ENCODE measurements at regions not wholly inside any gene's neighbourhood (a gene's known extent, or its start where the extent isn't known, plus 50 kb on each side); places are given as distances from the start of the nearest gene placed in this dataset.

- DNase-seq: no peak
Observed at GRCh38 chr10:118537623-118538022, 57.8 kb downstream of the PRLHR start.

DNA sequence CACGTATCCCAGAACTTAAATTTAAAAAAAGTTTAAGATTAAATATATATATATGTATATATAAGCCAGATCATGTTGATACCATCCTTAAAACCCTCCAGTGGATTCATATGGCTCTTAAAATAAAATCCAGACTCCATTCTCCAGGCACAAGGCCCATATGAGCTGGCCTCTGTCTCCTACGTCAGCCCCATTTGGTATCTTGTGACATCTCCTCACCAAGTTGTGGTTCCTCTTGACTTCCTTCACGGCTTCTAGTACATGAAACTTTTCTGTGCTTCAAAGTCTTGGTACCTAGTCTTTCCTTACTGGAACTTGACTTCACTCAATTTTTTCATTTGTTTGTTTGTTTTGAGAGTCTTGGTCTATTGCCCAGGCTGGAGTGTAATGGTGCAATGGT is 61.3 kb downstream of the PRLHR start:
- DNase-seq: no peak

DNA sequence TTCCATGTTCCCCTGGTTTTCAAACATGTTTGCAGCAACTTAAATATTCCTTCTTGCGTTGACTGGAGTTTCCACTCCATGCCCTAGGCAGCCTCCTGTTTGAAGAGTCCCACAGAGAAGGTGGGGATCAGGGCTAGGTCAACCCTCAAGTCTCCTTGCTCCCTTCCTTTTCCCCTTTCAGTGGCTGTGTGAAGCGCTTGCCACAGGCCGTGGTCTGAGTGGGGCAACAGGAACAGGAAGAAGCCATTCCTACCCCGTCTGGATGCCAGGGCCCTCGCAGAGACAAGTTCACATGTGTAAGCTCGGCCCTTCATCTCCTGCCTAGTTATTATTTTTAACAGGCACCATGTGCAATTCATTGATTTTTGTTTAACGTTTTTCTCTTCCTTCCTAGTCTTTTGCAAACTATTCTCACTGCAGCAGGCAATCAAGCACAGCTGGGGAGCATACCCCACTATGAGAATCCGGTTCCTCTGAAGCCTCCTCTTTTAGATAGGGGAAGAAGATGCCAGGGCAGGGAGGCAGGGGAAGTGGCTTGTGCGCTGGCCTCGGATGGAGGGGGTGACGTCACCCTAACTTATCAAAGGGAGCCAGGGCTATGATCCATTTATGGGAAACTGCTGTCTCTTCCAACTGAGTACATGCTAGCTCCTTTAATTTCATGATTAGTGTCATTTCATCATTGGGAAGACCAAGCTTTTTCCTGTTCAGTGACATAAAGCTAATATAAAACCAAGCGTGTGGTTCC is 64.2 kb downstream of the PRLHR start:
- peak; percentile 37 to 65 for DNase-seq

GRCh38 chr10:118528426-118528825 is 67.0 kb downstream of the PRLHR start:
- DNase-seq: no peak

GRCh38 chr10:118523775-118524174 is 71.7 kb downstream of the PRLHR start:
- DNase-seq: no peak

GRCh38 chr10:118522791-118523498 is 72.5 kb downstream of the PRLHR start:
- DNase-seq: no peak

- no peak for DNase-seq
Observed at GRCh38 chr10:118521415-118522117, 73.9 kb downstream of the PRLHR start.

DNA sequence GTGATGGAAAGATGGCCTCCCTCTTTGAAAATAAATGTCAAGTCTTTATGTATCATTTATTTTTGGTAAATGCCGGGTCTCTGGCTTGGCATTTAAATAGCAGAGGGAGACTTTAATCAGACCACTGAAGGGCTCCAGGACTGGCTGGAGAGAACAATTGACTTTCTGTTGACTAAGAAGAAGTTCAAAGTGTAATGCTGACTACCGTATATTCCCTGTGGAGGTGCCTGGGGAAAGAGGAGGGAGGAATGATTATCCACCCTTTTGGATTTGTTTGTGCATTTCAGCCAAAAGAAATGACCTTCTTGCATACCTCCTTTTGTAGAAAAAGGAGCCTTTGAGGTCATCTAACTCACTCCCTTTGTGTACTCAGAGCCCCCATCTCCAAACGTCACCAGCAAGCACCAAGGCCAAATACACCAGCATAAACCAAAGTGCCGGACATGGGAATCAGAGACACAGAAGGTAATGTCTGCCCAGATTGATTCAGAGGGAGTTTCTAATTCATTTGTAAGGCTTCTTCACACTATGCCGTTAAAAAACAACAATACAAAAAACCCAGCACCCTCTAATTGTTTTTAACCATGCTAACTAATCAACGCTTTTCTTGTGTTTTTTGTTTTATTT is 75.2 kb downstream of the PRLHR start:
- DNase-seq: no peak

DNA sequence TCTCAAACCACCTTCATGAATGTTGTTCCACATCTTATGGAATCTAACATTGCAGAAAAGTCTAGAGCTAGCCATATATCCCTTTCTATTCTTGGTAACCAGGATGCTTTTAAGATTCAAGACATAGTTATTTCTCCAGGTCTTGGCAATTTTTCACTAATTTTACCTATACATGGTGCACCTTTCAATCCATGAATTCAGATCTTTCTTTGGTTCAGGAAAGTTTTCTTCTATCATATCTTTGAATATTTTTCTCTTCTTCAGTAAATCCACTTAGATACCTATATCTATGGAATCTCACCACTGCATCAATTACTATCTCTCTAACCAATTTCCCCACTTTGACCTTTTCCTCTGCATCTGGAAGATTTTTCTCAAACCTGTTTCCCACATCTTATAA is 77.4 kb downstream of the PRLHR start:
- DNase-seq: no peak

- DNase-seq: no peak
Observed at GRCh38 chr10:118516716-118517115, 78.7 kb downstream of the PRLHR start.

GRCh38 chr10:118513174-118513573 is 82.3 kb downstream of the PRLHR start:
- DNase-seq: no peak

- DNase-seq: no peak
Observed at GRCh38 chr10:118511711-118512110, 83.7 kb downstream of the PRLHR start.

GRCh38 chr10:118508863-118509262 is 86.6 kb downstream of the PRLHR start:
- no peak for DNase-seq

DNA sequence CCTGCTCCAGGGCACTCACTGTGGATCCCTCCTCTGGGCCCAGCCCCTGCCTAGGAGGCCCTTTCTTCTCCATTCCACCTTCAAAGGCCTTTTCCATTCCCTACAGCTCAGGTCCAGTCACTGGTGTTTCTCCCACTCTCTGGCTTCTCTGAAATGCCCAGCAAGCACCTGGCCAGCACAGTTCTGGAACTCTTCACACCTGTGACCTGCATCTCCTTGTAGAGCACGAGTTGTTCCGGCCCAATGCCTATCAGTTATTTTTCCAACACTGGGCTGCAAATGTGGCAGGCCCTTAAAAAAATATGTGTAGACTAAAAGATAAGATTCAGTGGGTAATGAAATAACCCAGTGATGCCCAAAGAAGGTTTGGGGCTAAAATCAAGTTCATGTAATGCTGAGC is 87.1 kb downstream of the PRLHR start:
- no peak for DNase-seq

DNA sequence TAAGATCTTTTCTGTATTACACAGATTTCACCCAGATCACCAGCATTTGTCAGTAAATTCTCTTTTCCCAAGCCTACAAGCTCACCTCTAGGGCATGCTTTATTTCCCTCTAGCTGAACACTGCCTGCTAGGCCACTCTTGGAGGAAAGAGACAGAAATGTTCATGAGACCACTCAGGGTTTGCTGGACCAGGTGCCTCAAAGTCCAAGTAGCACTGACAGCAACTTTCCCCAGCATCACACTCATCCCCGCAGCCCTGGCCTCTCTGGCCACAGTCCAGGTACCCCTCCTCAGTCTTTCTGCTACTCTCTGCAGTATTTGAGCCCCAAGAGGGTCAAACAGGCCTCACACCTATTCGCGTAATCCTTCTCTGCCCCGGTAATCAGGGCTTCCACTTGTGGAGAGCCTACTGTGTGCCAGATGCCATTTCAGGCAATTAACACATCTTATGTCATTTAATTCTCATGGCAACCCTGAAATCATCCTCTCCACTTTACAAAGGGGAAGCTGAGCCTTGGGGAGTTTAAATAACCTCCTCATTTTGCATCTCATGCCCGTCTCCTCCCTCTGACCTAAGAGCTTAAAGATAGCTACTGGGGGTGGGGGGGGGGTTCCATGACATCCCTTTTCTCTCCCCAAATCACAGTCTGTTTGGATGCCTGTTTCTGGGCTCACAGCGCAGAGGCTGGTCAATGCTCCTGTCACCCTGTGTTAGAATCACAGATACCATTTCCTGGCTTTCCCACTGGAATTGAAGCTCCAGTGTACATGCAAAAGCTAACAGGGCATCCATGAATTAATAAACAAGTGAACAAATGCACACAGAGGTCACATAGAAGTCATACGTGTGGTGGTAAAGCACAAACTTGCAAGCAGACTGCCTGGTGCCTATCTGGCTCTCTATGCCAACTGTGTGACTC is 88.5 kb downstream of the PRLHR start:
- DNase-seq: no peak

- no peak for DNase-seq
Observed at GRCh38 chr10:118505363-118505762, 90.1 kb downstream of the PRLHR start.

- DNase-seq: no peak
Observed at GRCh38 chr10:118504467-118505205, 90.8 kb downstream of the PRLHR start.

- no peak for DNase-seq
Observed at GRCh38 chr10:118504044-118504443, 91.4 kb downstream of the PRLHR start.

DNA sequence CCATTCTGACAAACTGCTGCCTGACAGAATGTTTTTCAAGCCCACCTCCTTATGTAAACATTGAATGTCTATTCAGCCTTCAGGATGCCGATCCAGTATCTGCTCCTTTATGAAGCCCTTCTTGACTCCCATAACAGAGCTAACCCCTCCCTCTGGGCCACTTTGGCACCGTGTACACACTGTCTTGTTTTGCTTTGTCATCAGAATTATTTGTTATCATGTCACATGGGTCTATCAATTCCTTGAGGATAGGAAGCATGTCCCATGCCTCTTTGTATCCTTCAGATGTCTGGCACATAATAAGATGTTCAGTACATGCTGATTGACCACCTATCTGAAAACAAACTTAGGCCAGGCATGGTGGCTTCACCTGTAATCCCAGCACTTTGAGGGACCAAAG is 92.3 kb downstream of the PRLHR start:
- DNase-seq: no peak

DNA sequence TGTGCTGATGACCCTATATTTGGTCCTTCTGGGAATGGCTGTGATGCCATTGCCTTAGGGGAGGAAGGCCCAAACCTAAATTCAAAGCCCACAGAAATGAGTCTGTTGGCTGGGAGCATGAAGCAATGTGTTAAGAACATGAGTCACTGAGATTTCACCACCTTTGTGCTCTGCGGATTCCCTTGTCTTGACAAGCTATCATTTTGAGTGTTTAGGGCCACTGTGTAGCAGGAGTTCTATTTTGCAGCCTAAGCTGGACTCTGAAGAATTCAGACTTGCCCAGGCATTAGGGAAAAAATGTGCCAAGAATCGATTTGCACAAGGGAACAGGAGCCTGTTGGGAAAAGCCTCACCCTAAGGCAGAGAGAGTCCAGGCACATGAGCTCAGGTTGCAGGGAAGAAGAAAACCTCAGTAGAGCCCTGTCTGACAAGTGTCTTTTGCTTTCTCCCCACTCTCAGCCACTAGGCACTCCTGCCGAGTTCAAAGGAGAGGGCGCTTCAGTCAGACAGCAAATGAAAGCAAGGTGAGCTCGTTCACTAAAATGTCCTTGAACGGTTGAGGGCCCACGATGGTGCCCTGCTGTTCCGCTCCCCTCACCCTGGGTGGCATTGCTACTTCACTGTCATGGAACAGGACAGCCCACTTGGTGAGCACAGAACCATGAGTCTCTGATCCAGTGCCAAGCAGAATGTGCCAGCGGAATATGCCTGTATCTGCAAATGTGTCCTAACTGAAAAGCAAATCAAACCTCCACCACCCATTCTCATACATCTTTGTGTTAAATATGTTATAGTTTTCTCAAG is 93.6 kb downstream of the PRLHR start:
- no peak for DNase-seq

DNA sequence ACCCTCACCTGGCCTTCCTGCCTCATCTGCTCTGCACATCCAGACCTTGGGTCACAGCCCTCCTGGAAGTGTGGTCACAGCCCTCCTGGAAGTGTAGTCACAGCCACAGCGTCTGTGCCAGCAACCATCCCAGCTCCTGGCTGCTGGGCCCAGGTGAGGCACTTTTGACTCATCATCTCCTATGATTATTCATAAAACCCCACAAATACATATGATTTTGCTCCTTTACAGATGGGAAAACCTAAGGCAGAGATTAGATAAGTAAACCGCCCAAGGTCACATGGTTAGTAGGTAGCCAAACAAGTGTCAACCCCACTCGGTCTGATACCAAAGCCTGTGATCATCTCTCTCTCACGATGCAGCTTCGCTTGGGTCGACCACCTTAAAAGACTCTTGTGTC is 94.3 kb downstream of the PRLHR start:
- no peak for DNase-seq

All from SHP77 (cell line).